ENCODE measurements at regions not wholly inside any gene's neighbourhood (a gene's known extent, or its start where the extent isn't known, plus 50 kb on each side); places are given as distances from the start of the nearest gene placed in this dataset.

DNA sequence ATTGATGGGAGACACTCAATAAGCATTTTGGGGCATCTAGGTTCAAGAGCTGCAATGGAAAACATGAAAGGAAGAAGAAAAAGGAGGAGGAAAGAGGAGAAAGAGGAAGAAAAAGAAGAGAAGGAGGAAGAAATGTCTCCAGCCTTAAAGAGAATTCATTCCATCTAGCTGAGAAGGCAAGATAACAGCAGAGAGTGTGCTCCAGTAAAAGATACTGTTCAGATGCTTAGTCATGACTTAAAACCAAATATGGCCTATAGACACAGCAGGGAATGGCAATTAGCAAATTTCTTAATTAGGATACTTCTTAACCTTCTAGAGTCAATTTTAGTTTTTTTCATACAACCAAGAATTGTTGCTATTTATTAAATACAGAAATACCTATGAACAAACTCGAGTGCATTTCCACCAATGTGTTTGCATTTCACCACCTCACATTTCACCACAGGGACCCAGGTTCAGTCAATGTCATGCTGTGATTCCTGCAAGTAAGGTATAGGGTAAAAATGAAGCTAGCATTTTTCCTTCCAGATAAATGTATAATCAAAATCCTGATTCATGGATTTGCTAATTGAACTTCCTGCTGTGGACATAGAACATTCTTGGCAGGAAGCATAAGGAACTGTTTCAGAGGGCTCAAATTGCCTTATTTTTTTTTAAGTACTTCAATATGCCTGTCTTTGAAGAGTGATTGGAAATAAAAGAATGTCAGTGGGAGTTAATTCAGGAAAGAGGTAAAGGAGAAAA lies 177.8 kb downstream of the RPS29 start:
- no peak overlapping the region for H3K4me3 Mint-ChIP-seq
- H3K27ac Mint-ChIP-seq = no peak overlapping the region
- H3K9me3 ChIP-seq (ENCODE audit: control insufficient read depth, low read length, poor library complexity, severe bottlenecking) = no peaks in the 10 kb centered on the region
- peaks cover 34% of the 10 kb centered on the region for H3K27me3 Mint-ChIP-seq
- H3K4me1 Mint-ChIP-seq = peaks cover 2% of the 10 kb centered on the region
- DNase-seq = no peak
- H3K36me3 Mint-ChIP-seq (ENCODE audit: low read depth) = no peaks in the 10 kb centered on the region
- ATAC-seq = no peak

DNA sequence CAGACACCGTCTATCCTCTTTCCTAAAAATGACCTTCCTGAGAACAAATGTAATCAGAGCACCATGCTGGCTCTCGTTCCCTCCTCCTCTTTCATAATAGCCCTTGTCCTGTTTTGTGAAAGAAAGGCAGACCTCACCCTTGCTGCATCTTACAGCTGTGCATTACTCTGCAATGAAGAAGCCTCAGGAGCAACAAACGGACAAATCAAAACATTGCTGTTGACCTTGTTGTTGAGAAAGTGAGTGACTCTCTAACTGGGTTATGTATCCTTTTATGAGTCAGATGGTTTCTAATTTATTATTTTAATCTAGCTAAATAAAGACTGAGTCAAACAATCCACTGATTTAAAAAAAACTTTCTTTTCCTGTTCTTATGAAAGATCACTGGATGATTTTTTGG lies 180.9 kb downstream of the RPS29 start:
- H3K9me3 ChIP-seq (ENCODE audit: control insufficient read depth, low read length, poor library complexity, severe bottlenecking) = no peaks in the 10 kb centered on the region
- Mint-ChIP-seq H3K36me3 (ENCODE audit: low read depth) (no peaks in the 10 kb centered on the region), H3K27ac (no peak overlapping the region), H3K4me1 (peaks cover 4% of the 10 kb centered on the region), H3K4me3 (no peak overlapping the region), H3K27me3 (peaks cover 20% of the 10 kb centered on the region)
- DNase-seq = no peak
- no peak for ATAC-seq

DNA sequence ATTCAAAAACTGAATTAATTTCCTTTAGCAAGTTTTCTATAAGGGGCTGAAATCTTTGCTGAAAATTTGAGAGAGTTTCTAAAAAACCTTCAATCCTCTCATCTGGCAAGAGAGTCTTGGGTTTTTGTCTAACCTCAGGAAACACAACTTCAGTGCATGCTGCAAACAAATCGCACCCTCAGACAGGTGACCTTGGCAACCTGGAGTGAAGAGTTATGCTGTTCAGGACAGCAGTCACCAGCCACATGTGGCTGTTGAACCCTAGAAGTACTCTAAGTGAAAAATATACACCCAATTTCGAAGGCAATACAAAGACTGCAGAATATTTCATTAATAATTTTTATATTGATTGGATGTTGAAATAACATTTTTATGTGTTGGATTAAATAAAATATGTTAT lies 184.8 kb downstream of the RPS29 start:
- ATAC-seq (no peak), DNase-seq (no peak)
- H3K4me1 Mint-ChIP-seq = peaks cover 4% of the 10 kb centered on the region
- H3K27me3 Mint-ChIP-seq = peaks cover 8% of the 10 kb centered on the region
- no peaks in the 10 kb centered on the region for H3K9me3 ChIP-seq (ENCODE audit: control insufficient read depth, low read length, poor library complexity, severe bottlenecking)
- H3K36me3 Mint-ChIP-seq (ENCODE audit: low read depth) = no peaks in the 10 kb centered on the region
- no peak overlapping the region for H3K27ac Mint-ChIP-seq
- no peak overlapping the region for H3K4me3 Mint-ChIP-seq

DNA sequence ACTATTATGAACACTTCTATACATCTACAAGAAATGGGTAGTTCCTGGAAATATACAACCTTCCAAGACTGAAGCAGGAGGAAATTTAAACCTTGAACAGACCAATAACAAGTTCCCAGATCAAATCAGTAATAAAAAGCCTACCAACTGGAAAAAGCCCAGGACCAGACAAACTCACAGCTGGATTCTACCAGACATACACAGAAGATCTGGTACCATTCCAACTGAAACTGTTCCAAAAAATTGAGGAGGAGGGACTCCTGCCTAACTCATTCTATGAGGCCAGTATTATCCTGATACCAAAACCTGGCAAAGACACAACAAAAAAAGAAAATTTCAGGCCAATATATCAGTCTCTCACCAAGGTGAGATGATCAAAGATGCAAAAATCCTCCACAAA lies 189.4 kb downstream of the RPS29 start:
- H3K27me3 Mint-ChIP-seq = no peaks in the 10 kb centered on the region
- no peak overlapping the region for H3K4me3 Mint-ChIP-seq
- ATAC-seq = no peak
- H3K9me3 ChIP-seq (ENCODE audit: control insufficient read depth, low read length, poor library complexity, severe bottlenecking) = no peaks in the 10 kb centered on the region
- H3K27ac Mint-ChIP-seq = no peak overlapping the region
- H3K4me1 Mint-ChIP-seq = no peaks in the 10 kb centered on the region
- no peaks in the 10 kb centered on the region for H3K36me3 Mint-ChIP-seq (ENCODE audit: low read depth)
- DNase-seq = no peak

DNA sequence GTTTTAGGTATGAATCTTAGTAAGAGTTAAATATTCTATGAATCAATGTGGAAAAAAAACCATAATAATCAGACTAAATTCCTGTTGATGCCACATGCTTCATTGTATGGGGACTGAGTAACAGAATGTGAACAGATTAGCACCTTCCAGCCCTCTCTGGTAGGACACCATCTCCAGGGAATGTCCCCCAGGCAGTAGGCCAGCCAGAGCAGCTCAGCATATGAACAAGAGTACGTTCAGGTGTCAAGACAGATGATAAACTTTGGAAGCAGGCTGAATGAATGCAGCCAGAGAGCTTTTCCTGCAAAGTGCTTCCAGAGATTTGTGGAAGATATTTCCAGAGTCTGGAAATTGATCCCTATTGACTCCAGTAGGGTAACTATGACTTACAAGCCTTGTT lies 204.4 kb downstream of the RPS29 start:
- Mint-ChIP-seq H3K27ac (no peak overlapping the region), H3K27me3 (peaks cover 35% of the 10 kb centered on the region), H3K4me1 (no peaks in the 10 kb centered on the region), H3K4me3 (no peak overlapping the region), H3K36me3 (ENCODE audit: low read depth) (no peaks in the 10 kb centered on the region)
- DNase-seq (no peak), ATAC-seq (no peak)
- no peaks in the 10 kb centered on the region for H3K9me3 ChIP-seq (ENCODE audit: control insufficient read depth, low read length, poor library complexity, severe bottlenecking)

DNA sequence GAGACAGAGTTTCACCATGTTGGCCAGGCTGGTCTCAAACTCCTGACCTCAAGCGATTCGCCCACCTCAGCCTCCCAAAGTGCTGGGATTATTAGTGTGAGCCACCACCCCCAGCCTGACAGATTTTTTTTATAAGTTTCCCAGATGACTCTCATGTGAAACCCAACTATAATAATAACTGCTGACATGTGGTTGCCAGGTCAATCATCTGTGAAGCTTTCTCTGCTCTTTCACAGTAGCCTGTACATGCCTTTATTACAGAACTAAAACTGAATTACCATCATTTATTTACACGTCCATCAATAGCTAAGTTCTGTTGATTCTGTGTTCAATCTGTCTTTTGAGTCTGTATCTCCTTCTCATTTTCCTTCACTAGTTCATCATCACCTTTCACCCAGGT lies 218.5 kb downstream of the RPS29 start:
- Mint-ChIP-seq H3K4me1 (no peaks in the 10 kb centered on the region), H3K27ac (no peak overlapping the region), H3K4me3 (no peak overlapping the region), H3K36me3 (ENCODE audit: low read depth) (no peaks in the 10 kb centered on the region), H3K27me3 (no peaks in the 10 kb centered on the region)
- H3K9me3 ChIP-seq (ENCODE audit: control insufficient read depth, low read length, poor library complexity, severe bottlenecking) = no peaks in the 10 kb centered on the region
- no peak for DNase-seq
- ATAC-seq = no peak

DNA sequence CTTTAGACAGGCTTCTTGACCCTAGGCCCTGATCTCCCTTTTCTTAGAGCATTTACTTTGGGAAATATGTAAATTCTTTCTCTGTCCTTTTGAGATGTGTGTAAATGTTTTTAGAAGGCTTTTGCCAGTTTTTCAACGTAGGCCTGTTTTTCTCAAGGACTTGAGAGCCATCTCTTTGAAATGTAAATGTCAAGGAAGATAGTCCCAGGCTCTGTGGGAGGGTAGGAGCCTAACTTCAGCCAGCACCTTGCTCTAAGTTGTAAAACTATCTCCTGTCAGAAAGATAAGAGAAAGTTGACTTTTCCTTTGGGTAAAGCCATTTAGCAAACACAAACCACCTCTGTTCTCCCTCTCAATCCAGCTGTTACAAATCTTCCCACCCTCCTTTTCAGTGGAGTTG lies 219.8 kb downstream of the RPS29 start:
- ATAC-seq (no peak), DNase-seq (no peak)
- no peaks in the 10 kb centered on the region for H3K4me1 Mint-ChIP-seq
- no peaks in the 10 kb centered on the region for H3K27me3 Mint-ChIP-seq
- H3K9me3 ChIP-seq (ENCODE audit: control insufficient read depth, low read length, poor library complexity, severe bottlenecking) = no peaks in the 10 kb centered on the region
- no peak overlapping the region for H3K4me3 Mint-ChIP-seq
- H3K27ac Mint-ChIP-seq = no peak overlapping the region
- no peaks in the 10 kb centered on the region for H3K36me3 Mint-ChIP-seq (ENCODE audit: low read depth)

DNA sequence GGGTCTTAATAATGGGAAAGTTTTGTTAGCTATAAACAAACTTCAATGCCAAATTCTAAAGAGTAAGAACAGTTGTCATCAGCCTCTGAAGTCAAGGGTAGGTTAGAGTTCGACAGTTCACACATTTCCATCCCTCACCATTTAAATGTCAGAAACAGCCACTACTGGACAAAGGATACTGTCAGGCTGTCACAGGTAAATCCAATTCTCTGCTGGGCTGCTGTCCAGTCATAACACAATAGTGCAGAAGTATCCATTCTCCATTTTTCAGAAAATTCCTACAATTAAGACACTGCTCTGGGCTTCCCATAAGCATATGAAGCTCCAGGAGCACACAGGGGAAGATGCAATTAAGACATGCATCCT lies 221.4 kb downstream of the RPS29 start:
- no peaks in the 10 kb centered on the region for H3K9me3 ChIP-seq (ENCODE audit: control insufficient read depth, low read length, poor library complexity, severe bottlenecking)
- Mint-ChIP-seq H3K36me3 (ENCODE audit: low read depth) (no peaks in the 10 kb centered on the region), H3K27me3 (no peaks in the 10 kb centered on the region), H3K27ac (no peak overlapping the region), H3K4me3 (no peak overlapping the region), H3K4me1 (no peaks in the 10 kb centered on the region)
- DNase-seq (no peak), ATAC-seq (no peak)

DNA sequence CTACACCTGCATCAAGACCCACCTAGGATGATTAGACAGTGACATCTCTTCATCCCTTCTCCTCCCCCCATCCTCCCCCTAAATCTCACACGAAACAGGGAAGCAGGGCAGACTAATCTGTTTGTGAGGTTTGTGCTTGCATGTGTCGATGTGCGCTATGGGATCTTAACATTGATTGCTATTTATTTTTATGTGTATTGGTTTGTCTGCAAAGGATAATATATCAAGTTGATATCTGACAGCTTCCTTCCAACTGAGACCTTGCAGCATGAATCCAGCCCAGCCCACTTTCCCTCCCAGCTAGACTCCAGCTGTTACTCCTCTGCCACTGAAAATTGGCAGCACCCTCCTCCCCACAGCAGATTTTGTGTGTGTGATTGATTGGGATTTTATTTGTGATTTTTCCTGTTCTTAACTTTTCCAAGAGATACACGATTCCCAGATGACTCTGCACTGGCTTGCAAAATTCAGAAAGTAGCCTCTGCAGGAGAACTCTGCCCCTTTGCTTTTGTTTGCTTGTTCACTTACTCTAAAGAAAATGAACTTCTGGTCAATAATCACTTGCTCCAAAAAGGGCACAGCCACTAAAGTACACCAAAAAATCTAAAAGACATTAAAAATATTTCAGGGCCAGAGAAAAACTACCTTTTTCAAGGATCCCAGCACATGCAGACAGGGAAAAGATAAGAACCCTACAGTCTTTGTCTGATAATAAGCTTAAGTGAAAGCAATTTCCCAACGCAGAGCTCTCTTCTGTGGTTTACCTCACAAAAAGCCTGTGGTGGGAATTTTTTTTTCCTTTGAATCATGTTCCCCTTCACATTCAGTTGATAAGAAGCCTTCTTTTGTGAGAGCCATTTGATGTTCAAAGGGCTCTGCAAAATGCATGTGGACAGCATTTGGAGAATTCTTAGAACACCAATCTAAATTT lies 222.1 kb downstream of the RPS29 start:
- Mint-ChIP-seq H3K27ac (no peak overlapping the region), H3K4me1 (no peaks in the 10 kb centered on the region), H3K36me3 (ENCODE audit: low read depth) (no peaks in the 10 kb centered on the region), H3K27me3 (no peaks in the 10 kb centered on the region), H3K4me3 (no peak overlapping the region)
- ATAC-seq (no peak), DNase-seq (no peak)
- no peaks in the 10 kb centered on the region for H3K9me3 ChIP-seq (ENCODE audit: control insufficient read depth, low read length, poor library complexity, severe bottlenecking)

DNA sequence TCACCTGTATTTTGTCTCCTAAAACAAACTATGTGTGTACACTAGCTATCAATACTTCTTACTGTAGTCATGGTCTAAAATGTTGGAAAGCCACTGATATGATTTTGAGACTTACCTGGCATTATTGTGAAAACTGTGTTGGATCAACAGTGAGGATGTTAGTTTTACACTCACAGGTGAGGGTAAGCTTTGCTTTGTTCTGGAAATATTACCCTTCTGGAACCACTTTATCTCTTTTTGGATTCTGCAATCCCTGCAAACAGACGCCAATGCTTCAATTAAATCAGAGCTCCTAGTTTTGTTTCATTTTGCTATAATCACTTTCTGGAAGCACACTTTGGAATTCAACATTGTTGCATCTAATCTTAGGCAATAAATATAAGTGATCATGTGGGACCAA lies 223.3 kb downstream of the RPS29 start:
- Mint-ChIP-seq H3K36me3 (ENCODE audit: low read depth) (no peaks in the 10 kb centered on the region), H3K27me3 (no peaks in the 10 kb centered on the region), H3K4me1 (no peaks in the 10 kb centered on the region), H3K4me3 (no peak overlapping the region), H3K27ac (no peak overlapping the region)
- no peaks in the 10 kb centered on the region for H3K9me3 ChIP-seq (ENCODE audit: control insufficient read depth, low read length, poor library complexity, severe bottlenecking)
- ATAC-seq = no peak
- no peak for DNase-seq

DNA sequence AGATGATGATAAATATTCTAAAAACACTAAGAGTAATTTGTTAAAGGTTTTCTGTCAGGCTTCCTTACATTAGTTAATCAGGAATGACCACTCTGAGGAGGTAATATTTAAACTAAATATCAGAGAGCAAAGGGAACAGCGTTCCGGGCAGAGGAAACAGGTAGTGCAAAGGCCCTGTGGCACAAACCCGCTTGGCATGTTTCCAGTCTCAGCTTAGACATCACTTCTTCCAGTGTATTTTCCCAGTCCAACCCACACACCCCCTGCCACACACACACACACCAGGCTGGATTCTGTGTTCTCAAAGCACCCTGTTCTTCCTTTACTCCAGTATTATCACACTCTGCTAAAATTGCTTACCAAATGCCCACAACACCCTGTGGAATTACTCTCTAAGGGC lies 247.1 kb downstream of the RPS29 start:
- Mint-ChIP-seq H3K4me1 (peaks cover 3% of the 10 kb centered on the region), H3K27ac (no peak overlapping the region), H3K27me3 (peaks cover 5% of the 10 kb centered on the region), H3K36me3 (ENCODE audit: low read depth) (no peaks in the 10 kb centered on the region), H3K4me3 (no peak overlapping the region)
- no peaks in the 10 kb centered on the region for H3K9me3 ChIP-seq (ENCODE audit: control insufficient read depth, low read length, poor library complexity, severe bottlenecking)
- DNase-seq (no peak), ATAC-seq (no peak)

DNA sequence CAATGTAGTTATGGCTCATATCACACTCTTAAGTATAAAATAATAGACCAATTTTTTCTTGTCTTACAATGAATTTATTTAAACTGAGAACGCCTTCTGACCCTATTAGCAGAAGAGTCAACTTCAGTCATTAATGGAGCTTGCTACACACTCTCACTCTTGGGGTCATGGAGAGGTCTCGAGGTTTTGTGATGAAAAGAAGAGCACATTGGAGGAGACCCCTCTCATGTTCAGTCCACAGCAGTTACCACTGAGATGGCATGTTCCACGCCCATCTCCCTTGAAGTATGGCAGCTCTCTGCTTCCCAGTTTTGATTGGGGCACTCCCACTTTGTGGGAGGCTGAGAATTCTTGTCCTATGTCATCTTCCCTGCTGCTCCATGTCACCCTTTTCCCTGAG lies 266.4 kb downstream of the RPS29 start:
- H3K4me3 Mint-ChIP-seq = no peak overlapping the region
- DNase-seq (no peak), ATAC-seq (no peak)
- H3K27me3 Mint-ChIP-seq = peaks cover 8% of the 10 kb centered on the region
- H3K9me3 ChIP-seq (ENCODE audit: control insufficient read depth, low read length, poor library complexity, severe bottlenecking) = no peaks in the 10 kb centered on the region
- peaks cover under 1% of the 10 kb centered on the region for H3K36me3 Mint-ChIP-seq (ENCODE audit: low read depth)
- H3K27ac Mint-ChIP-seq = no peak overlapping the region
- H3K4me1 Mint-ChIP-seq = no peaks in the 10 kb centered on the region

DNA sequence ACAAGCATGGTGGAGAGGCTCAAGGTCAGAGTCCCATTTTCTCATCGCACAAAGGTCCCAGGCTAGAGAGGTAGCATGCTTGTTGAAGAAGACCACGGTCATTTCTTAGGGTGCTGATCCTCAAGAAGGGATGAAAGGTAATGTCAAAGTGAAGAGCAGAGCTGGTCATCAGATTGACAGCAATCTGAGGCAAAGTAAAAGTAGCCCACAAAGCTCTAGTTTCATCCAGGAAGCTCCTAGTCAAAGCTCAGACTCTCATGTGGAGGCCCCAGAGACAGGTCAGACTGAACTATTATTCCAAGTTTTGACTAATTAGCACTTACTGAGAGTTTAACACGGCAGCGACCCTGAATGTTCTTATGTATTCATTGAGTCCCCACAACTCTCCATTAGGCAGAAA lies 270.6 kb downstream of the RPS29 start:
- no peak overlapping the region for H3K4me3 Mint-ChIP-seq
- no peaks in the 10 kb centered on the region for H3K9me3 ChIP-seq (ENCODE audit: control insufficient read depth, low read length, poor library complexity, severe bottlenecking)
- H3K4me1 Mint-ChIP-seq = no peaks in the 10 kb centered on the region
- DNase-seq = no peak
- H3K27ac Mint-ChIP-seq = no peak overlapping the region
- no peak for ATAC-seq
- H3K27me3 Mint-ChIP-seq = peaks cover 7% of the 10 kb centered on the region
- H3K36me3 Mint-ChIP-seq (ENCODE audit: low read depth) = no peaks in the 10 kb centered on the region

DNA sequence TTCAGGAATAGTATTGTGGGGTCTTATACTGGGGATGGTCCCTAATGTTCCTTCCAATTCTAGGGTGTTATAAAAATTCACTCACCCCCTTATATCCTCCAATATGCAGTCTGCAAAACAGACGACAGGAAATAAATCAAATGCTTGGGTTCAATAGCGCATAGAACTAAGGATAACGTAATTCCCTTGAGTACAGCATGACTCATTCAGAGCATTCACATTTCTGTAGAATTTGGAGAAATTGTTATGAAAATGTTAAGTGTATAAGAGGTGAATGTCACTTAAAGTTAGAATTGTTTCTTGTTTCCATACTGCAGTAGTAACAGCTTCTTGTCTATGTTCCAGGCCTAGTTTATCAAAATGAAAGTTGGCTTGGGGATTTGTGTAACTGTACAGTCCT lies 271.4 kb downstream of the RPS29 start:
- Mint-ChIP-seq H3K27ac (no peak overlapping the region), H3K4me1 (no peaks in the 10 kb centered on the region), H3K27me3 (no peaks in the 10 kb centered on the region), H3K4me3 (no peak overlapping the region), H3K36me3 (ENCODE audit: low read depth) (no peaks in the 10 kb centered on the region)
- no peaks in the 10 kb centered on the region for H3K9me3 ChIP-seq (ENCODE audit: control insufficient read depth, low read length, poor library complexity, severe bottlenecking)
- ATAC-seq = no peak
- DNase-seq = no peak

Measured in T-helper 17 cell (primary cell).